Stimulated activated CD8-positive, alpha-beta memory T cell treated with anti-CD3 and anti-CD28 coated beads, Interleukin-15, amount 100 ng/mL, for 48 hours (primary cell): ENCODE measurements at regions not wholly inside any gene's neighbourhood (a gene's known extent, or its start where the extent isn't known, plus 50 kb on each side); places are given as distances from the start of the nearest gene placed in this dataset.

Source experiments
- DNase-seq, 2 donors: peaks; one replicate each; pipeline ENCODE4 v3.0.0-alpha.2; 2020; ENCODE audit warnings: low read depth in 2 of 2

DNA sequence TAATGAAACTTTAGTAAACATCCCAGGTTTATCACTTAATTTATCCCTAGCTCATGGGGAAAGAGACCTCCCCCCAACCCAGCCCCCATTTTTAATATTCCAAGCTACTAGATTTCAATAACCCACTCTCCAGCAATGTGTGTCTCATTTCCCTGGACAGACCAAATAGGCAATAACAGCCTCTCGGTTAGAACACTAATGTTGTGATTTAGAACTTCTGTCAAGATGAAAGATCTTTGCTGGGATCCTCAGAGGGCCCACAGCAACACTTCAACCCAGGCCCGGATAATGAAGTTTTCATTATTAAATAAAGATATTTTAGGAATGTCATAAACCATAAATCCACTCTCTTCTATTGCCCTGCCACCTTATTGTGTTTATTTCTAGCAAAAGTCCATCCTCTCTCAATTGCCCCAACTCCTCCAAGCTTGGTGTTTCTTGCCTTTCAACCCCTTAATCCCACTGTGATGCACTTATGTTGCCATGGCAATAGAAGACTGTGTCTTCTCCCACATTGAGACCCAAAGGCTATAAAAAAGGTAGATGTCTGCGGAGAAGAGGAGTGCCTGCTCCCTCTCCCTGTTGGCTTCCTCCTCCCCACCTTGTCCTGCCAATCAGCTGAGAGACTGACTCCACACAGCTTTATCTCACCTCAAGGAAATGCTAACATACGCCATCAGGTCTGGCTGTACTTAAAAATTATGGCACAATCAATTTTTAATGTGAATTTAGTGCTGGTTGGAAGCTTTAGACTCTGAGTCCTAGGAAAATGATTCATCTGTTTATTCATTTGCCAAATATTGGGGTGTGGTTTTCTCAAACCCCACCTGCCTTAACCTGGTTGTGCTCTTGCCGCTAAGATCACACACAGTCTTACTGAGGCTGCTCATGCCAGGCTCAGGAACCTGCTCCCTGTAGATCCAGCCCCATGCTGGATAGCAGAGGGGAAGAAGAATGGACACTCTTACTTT lies 258.3 kb upstream of the CAMK1G start:
- no peak for DNase-seq

DNA sequence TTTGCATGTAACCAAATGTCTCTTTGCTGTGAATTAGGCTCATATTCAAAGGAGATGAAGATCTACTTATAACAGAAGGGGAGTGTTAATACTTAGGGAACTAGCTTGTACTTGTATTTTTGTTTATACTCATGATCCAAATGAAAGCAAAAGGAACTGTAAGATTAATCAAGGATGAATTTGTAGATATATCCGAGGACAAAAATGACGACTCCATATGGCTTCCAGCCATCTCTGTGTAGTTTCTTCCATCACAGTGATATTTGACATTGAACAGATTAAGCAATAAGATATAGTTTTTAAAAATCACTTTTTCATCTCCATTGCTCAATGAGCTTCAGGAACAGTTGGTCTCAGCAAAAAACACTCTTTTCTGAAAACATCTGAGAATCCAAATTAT lies 257.4 kb upstream of the CAMK1G start:
- DNase-seq, result no peak

DNA sequence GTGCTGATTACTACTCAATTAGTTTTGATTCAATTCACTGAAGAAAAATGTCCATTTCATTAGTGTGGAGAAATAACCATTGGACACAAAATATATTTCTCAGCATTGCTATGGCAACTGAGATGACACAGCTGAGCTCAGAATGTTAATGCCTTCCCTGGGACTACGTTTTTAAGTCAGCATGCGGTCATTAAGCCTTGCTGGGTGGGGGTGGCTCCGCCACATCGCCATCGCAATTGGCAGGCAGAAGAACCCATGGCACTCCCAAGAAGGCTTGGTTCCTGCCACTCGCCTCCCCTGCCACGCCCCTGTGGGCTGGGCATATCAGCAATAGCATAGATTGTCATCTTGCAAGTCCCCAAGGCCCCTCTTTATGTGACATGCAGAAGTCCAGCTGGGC lies 256.7 kb upstream of the CAMK1G start:
- DNase-seq, result no peak

DNA sequence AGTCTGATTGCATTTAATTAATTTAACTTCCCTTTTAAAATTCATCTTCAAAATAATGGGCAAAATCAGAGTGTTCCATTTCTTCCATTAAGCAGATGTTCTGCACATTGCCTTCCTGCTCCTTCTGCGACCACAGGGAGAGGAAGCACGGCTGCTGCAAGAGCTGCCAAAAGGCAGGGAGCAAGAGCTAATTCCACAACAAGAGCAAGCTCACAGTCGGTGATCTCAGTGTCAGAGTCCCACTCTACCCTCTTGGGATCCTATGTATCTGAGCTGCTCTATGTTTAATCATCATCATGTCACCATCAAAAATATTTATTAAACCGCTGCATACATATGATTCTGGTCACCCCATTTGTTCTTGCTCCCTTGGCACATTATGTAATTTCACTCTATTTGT lies 255.3 kb upstream of the CAMK1G start:
- no peak for DNase-seq

DNA sequence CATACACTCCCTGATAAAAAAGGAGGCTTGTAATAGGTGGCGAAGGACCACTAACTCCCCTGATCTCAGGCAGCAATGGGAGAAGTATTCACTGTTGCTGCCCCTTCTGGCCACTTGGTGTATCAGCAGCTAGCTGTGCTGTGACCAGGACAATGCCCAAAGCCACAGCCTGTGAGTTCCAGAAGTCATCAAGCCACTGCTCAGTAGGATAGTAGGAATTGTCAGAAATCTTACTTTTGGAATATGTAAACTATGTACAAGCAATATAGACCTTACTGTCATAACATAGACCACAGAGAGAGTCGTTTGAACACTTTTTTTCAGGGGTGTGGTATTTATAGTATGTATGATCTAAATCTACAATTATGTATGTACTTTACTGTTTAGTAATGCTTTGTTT lies 248.3 kb upstream of the CAMK1G start:
- DNase-seq, result no peak

DNA sequence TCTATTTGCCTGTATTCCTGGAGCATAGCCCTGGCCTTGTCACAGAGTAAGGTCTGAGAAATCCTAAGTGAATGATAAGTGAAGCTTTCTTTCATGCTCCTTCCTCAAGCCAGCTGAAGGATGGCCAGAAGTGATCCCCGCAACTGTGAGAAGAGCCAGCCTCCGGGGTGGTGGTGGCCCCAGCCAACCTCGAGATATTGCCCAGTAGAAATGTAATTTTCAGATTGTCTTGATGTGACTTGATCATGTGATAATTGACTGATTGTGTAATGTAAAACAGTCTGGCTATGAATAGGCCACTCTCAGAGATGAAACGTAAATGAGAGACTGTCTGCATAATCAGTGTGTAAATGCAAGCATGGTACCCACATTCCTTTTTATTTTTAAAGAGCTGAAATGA lies 242.4 kb upstream of the CAMK1G start:
- no peak for DNase-seq

DNA sequence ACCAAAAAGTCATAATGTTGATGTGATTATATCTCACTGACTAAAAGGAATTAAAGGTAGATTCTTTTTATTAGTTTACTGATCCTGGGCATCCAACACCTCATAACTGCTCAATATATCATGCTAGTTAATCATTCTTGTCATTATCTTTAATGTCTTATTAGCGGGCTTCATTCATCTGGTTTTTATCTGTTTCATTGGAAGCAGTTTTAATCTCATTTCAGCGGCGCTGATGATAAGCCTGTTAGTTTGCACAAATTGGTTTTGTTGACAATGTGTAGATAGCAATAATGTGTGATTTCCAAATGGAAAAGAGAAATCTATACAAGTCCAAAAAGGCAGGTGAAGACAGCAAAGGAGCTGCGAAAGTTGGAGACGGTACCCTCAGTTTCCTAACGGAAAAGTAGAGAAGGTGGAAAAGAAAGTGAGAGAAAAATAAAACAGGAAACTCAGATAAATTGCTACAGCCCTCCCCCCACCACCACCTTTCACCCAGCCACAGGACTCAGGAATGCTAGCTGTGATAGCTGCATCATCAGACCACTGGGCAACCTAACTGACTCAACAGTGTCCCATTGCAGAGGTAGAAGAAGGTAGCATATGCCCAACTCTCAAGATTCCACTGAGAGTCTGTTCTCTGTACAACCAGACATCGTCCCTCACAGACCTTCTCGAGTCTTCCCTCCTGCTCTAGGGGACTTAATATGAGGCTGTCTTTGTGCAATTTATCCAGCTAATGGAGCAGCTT lies 241.7 kb upstream of the CAMK1G start:
- DNase-seq, result no peak

DNA sequence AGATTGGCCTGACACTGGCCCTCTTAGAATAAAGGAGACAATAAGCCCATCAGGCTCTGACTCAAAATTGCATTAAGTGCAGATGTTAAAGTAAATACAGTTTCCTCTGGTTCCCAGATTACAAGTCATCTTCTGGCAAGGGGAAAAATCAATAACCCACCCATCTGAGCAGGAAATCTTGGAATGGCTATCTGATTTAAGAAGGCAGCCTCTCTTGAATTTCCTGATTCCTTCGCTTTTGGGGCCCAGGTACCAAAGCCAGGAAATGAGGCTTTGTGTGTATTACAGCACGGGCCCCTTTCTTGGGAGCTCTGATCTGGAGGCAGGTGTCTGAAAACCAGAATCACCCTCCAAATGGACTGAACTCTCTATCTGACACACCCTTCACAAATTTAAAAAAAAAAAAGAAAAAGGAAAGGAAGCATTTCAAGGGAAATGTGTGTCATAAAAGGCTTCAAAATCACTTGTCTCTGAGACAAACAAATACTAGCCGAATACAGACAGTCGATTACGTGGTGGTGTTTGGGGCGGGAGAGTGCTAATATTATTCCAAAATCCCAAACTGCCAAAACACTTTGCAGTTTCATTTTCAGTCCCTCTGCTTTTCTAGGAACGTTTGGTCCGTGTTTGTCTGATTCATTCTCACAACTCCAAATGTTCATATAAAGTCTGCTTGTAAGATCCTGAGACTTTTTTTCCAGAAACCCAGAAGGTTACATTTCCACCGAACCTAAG lies 240.9 kb upstream of the CAMK1G start:
- no peak for DNase-seq

DNA sequence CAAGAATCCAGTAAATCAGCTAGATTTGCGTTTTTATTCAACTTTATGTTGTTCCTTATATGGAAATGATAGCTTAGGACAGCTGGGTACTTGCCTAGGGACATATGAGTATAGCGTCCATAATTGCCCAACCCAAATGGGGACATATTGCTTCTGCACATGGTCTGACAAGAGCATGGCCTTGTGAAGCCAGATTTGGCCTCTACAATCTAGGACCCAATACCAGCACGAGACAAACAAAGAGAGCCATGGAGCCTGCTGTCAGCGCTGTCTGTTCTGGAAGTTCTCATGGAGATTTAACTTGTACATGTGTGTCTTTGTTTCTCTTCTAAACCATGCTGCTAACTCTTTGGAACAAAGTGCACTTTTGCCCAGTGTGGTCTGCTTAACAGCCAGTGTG lies 240.0 kb upstream of the CAMK1G start:
- DNase-seq, result no peak

DNA sequence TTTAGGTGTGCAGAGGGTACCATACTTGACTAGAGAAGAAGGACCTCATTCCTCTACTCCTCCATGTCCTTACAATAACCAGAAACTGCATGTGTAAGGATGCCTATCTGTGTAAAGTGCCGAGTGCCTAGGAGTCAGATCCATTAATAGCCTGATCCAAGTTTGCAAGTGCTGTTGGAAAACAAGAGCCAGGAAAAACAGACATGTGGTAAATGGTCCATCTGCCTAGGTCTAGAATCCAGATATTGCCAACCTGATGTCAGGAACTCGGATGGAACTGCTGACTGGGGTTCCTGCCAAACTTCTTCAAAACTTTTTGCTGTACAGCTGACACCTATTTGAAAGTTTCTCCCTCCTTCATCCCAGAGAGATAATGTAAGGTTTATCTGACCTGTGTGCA lies 239.4 kb upstream of the CAMK1G start:
- no peak for DNase-seq

DNA sequence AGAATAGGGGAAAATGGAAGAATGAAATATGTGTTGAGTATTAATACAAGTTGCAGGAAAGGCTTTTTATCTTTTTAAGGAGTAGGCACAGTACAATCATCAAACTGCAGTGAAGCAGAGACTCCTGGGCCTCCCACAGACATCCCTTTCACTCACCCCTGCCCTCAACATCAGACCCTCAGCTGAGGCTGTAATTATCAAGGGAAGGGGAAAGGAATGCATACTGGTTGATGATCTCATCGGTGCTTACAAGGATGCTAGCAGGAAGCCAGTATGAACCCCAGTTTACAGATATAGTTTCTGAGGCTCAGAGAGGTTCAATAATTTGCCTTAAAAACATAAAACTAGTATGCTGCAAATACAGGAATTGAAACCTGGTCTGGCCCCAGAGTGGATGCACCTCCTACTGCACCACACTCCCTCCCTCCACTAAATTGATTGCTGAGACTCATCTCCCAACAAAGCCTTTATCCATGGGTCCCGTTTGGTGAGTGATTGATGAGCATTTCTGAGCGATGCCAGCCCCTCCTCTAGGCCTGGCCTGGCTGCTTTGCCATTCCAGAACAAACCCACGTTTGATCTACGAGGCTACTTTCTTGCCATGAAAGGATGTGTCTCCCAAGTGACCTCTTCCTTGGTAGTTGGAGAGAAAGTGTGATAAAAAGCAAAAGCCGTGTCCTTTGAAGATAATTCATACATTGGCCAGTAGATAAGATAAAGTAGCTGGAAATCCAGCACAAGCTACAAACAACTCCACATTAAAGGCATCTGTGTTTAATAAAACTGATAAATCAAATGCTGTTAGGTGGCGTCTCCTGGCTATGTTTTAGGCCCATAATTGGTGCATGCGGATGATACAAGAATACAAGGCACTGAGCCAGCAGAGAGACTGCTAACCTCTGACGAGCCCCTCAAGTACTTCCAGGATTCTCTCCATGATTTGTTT lies 233.9 kb upstream of the CAMK1G start:
- DNase-seq, result no peak

DNA sequence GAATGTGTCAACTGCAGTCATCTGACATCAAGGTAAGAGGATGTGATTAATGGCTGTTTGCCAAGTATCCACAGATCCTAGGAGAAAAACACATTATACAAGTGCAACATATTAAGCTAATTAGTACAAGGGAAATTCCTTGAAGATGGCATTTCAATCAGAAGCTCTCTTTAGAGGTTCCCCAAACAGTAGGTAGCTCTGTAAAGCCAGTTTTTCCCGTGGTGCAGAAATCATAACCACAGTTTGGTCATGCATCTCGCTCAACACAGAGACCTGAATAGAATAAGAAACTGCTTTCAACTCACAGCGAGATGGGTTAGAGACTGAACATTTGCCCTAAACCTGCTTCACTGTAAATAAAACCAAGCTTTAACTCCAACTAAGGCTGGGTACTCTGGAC lies 230.5 kb upstream of the CAMK1G start:
- no peak for DNase-seq

DNA sequence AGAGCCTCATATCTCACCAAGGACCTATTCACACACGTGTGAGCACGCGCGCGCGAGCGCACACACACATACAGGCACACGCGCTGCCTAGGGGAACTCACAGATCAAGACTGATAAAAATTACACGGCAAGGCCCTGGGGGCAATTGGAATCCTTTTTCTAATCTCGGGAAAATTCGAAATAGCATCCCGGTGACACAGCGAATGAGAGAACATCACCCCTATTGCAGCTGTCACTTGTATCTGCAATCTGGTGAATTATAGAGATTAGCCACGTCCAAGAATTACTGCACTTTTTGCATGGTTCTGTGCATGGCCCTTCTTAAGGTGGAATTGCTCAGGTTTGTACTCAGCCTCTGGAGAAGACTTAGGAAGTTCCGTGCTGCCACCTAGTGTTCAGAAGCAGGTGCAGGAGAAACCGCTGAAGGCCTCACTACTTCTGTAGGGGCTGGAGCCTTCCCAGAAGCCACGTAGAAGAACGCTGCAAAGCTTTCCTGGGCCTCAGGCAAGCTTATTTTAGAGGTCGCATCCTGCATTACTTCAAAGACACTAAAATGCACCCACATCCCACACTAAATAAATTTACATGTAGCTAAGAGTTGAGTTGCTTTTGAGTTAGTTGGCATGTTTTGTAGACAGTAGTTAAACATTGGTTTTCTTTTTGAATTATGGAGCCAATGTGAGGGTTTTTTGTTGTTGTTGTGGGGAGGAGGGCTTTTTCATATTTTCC lies 229.2 kb upstream of the CAMK1G start:
- peak; percentile 21 for DNase-seq

DNA sequence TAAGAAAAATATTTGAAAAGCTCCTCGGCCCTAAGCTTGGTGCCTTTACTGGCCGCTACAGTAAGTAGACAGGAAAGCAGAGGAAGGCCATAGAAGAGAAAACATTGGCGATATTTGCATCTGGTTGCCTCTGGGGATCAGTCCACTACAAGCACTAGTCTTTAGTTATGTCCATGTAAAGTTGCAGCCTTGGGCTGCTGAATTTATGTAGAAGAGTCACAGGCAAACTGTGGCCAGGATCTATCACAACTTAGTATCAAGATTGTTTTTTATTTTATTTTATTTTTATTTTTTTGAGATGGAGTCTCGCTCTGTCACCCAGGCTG lies 228.7 kb upstream of the CAMK1G start:
- no peak for DNase-seq

DNA sequence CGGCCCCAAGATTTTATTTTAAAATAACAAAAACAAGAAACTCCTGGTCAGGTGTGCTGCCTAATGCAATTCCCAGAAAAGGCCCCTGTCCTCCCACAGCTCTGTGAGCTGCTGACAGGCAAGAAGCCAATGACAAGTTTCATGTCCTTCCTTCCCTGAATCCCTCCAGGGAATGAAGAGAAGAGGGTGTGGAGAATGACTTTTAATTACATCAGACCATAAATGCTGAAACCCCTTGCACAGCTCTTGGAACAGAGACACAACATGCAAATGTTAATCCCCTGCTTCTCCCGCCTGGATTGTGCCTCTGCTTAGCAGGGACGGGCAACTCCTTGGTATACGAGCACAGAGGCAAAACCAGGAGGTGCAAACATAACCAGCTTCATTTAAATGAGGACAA lies 228.1 kb upstream of the CAMK1G start:
- no peak for DNase-seq

DNA sequence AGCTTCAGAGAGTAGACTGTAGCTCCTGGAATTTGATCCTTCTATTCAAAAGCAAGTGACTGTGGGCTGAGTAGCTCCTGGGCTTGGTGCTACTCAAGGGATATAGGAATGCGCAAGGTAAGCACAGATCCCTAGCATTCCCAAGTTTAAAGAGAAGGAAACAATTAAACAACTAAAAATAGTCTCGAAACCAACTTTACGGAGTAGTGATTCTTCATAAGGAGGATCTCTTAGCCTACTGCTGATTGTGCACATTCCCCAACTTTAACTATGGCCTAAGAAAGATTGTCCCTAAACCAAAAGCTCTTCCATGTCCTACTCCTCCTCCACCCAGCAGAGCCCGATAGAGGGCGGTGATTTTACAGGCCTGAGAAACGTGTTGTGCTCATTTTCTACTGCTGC lies 226.5 kb upstream of the CAMK1G start:
- no peak for DNase-seq

DNA sequence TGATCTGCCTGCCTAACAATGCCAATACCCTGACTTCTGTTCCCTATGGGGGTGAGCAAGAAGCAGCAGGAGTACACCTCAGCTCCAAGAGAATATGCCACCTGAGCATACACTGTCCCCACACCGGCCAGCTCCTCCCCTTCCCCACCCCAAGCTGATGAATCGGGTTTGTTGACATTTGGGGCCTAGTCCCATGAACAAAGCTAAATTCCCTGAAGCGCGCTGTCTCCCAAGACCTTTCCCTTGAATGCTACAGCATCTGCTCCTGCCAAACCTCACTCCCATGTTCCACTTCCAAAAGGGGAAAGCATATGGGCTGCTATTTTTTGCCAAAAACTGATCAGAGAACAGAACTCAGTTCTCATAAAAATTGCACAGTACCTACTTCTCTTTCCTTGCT lies 220.4 kb upstream of the CAMK1G start:
- DNase-seq, result no peak

DNA sequence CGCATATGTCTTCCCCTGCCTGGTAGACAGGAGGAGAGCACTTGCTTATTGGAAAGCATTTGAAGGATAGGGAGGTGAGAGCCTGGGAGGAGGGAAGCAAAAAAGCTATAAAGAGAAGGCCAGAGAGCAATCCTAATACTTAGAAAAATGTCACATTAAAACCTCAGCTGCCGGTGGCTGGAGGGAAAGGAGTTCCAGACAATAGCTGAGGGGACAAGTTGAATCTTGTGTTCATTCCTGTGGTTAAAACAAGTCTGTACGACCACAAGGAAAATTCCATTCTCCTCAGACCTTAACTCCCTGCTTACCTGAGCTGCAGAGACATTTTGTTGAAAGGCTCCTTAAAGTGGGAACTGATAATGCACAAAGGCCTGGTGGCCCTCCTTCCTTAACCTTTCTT lies 218.8 kb upstream of the CAMK1G start:
- DNase-seq, result no peak

DNA sequence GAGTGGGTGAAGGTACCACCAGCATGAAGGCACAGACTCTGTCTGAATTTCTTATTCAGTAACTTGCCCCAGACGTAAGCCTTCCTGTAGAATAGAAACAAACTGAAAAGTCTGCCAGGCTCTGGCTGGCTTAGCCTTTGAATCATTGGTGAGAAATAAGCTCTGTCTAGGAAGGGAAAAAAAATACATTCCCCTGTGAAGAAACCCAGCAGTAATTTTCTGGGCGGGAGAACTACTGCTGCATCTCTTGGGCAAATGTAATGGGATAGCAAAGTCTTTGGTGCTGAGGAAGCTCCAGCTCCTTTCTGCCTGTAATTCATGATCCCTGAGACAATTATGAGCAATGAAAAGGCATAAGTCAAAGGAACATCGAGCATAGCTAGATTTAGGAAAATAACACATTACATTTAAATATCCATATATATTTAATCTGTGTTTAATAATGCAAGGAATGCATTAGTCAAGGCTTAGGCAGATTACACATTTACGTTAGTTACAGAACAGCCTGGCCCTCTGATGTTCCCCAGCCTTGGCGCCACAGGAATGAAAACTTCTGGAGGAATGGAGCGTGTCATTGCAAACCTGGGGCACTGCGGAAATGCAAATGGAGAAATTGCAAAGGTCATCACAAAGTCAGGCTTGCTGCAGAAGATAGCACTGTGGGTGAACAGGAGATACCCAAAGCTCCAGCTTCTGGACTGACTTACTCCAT lies 216.3 kb upstream of the CAMK1G start:
- no peak for DNase-seq
